ENCODE measurements at regions not wholly inside any gene's neighbourhood (a gene's known extent, or its start where the extent isn't known, plus 50 kb on each side); places are given as distances from the start of the nearest gene placed in this dataset.
A peak's percentile ranks its signal among the peaks of the same experiment; 100 is the strongest.
"Not testable (repeated sequence)": the region's sequence is repeated elsewhere in the genome, so short reads cannot be mapped to it uniquely, and the experiment has no call there.

DNA sequence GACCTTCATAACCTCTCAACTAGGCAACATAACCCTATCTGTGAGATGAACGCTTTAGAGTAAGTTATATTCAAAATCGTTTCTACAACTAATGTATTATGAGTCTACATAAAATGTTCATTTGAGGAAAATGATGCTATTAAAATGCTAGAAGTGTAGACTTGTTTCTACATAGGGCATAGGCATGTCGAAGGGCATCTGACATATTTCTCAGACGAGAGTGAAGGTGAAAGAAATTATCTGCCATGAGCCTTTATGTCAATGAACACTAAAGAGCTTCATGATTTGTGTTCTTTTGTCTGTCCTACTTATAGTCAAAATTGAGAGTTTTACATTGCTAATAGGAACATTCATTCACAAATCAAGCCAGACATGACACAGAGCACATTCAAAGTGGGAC is 811.8 kb downstream of the RAB28 start:
- DNase-seq, result no peak

DNA sequence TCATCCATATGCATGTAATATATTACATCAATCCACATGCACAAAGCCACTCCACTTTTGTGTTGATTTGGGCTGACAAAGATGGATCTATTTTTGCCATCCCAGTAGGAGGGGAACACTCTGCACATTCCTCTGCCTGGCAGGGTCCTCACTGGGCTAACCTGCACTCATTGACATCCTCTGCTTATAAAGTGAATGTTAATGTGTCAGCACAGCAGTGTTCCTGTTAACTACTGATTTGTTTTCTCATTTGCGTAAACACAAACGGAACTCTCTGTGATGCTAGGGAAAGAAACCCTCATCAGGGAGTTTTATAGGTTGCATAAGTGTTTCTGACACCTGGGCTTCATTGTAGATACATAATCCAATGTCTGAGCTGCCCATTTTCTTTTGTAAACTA is 826.0 kb downstream of the RAB28 start:
- no peak for DNase-seq

DNA sequence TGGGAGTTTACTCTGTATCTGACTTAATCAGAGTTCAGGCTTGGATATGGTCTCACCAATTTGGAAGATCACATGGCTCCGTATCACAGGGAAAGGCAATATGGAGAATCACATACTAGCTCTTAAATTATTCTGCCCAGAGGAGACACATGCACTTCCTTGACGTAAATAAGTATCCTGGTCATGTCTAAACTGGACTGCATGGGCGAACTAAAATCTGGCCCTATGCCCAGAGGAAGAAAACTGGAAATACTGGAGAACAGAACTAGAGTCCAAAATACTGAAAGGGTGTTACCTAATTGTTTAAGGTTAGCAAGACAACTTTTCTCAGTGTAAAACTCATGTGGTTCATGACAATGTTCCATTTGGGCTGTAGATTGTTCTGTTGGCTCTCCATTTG is 832.3 kb downstream of the RAB28 start:
- no peak for DNase-seq

DNA sequence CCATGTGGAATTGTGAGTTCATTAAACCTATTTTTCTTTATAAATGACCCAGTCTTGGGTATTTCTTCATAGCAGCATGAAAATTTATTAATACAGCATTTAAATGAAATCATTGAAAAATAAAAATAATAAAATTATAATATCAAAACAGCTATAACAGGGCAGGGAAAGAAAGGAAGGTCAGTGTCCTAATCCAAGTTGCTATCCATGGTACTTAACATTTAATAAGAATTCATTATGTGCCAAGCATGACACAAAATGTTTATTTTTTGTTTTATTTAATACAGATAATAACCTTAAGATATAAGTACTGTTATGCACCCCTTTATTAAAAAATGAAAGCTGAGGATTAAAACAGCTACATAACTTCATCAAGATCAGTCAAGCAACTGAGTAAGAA is 838.4 kb downstream of the RAB28 start:
- DNase-seq, result no peak

DNA sequence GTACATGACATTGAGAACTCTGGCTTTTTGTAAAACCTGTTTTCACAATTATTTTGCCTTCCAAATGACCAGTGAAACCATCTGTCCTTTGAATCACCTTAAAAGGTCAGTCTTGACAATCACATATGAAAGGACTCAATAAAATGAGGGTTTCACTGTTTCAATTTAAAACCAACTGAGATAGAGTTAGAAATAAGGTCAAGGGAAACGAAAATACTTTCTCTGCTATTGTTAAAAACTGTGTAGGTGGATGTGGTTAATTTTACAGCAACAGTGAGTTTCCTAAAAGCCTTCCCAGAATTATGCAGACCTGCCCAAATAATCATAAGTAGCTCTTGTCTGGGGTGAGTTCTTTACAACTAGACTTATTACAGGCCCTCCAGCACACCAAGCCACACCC is 839.9 kb downstream of the RAB28 start:
- DNase-seq, result no peak

DNA sequence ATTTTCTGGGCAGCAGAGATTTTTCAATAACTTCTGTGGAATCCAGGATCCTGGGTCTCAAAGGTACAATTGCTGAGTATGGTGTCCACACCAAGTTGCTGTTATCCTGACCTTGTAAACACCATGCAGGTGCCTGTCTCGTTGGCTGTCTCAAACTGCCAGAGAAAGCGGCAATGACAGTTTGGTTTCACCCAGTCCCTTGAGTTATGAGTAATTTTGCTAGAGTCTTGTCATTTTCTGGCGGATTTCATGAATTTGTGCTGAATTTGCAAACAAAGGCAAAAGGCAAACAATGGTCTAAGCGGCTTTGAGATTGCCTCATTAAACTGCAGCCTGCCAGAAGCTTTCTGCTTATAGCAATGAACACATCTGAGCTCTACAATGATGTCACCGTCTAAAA is 847.9 kb downstream of the RAB28 start:
- no peak for DNase-seq

DNA sequence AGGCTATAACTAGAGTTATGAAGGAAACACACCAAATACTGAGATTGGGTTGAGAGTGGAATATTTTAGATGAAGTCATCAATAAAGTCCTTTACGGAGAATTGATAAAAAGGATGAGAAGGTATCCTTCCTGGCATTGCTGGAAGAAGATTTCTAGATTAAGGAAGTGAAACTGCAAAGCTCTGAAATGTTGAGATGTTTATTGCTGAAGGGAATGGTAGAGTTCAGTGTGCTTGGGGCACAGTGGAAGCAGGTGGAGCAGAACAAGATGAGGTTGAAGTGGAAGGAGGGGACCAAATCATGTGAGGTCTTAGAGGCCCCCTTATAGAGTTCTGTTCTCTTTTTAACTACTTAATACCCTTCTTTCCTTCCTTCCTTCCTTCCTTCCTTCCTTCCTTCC is 848.5 kb downstream of the RAB28 start:
- DNase-seq, result no peak

DNA sequence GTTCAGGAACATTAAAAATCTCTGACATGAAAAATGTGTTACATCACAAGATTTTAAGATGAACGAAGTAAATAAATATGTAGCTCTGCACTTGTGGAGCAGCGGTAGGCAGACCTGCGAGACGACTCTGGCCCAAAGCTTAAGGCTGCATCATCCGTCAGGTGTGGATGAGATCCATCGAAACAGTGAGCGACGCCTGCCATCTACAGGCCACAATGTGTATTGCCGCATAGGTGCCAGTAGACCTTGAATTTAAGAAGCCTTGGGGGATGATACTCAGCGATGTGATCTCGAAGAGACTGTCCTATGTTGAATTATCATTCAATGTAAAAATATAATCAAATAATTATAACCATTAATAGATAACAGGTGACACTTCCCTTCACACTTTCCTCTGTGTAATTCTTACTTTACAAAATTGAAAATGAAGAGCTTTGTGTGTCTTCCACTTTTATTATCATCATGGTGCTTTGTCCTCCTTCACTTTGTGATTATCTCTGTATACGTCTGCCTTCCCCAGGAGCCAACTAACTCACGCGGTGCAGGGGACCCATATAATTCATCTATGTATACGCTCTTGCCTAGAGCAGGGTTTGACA is 851.0 kb downstream of the RAB28 start:
- DNase-seq, result peak; percentile 5

DNA sequence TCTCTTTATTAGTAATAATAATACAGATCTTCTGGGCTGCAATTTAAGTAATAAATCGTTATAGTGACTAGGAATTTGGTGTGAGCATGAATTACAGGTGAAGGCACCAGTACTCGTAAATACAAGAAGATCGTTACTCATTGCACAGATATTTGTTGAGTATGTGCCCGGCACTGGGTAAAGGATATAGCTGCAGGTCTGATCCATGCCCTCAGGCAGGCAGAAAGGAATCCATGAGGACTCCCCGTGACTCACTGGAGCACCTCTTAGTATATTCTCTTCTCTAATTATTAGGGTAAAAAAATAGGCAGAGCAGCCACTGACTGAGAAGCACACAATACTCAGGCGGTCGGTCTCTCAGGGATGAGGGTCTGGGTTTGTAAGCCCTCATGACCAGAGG is 868.3 kb downstream of the RAB28 start:
- DNase-seq, result no peak

DNA sequence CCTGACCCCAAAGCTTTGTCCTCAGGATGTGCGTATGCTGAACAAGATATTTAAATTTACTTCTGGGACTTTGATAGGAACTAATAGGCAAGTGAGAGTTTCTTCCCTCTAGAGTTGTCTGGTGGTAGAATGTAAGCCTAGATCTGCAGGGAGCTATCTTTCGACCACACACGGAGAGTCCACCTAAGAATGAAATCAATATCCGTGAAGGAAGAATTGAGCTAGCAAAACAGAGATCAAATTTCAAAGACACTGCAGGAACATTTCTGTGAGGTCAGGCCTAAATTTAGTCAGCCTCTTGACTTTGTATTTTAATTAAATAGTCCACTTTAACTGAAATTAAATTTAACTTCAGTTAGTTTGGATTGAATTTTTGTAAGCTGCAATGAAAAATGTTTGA is 871.3 kb downstream of the RAB28 start:
- no peak for DNase-seq

DNA sequence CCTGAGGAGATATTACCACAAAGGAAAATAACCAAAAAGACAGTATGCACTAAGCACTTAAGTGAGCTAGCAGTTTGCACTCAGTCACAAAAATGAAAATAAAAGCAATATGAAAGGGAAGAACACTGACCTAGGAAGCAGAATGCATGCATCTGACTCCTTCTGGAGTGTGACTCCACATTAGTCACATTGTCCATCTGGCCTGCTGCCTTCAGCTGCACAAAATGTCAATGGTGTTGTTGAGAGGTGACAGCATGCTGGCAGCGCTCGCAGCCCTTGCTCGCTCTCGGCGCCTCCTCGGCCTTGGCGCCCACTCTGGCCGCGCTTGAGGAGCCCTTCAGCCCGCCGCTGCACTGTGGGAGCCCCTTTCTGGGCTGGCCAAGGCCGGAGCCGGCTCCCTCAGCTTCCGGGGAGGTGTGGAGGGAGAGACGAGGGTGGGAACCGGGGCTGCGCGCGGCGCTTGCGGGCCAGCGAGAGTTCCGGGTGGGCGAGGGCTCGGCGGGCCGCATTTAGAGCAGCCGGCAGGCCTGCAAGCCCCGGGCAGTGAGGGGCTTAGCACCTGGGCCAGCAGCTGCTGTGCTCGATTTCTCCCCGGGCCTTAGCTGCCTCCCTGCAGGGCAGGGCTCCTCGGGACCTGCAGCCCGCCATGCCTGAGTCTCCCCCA is 874.8 kb downstream of the RAB28 start:
- not testable (repeated sequence) for DNase-seq

DNA sequence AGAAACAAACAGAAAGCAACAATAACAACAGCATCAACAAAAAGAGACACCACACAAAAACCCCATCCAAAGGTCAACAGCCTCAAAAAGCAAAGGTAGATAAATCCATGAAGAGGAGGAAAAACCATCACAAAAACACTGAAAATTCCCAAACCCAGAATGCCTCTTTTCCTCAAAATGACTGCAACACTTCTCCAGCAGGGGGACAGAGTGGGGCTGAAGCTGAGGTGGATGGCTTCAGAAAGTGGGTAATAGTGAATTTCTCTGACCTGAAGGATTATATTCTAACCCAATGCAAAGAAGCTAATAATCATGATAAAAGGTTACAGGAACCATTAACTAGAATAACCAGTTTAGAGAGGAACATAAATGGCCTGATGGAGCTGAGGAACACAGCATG is 888.2 kb downstream of the RAB28 start:
- DNase-seq, result no peak

DNA sequence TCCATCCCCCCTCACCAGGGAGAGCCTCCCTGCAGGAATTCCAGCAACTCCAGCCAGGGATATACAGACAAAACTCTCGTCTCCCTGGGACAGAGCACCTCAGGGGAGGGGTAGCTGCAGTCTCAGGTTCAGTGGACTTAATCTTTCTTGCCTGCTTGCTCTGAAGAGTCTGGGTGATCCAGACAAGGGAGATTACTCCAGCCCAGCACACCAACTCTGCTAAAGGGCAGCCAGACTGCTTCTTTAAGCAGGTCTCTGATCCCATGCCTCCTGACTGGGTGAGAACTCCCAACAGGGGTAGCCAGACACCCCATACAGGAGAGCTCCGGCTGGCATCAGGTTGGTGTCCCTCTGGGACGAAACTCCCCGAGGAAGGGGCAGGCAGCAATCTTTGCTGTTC is 888.7 kb downstream of the RAB28 start:
- no peak for DNase-seq

DNA sequence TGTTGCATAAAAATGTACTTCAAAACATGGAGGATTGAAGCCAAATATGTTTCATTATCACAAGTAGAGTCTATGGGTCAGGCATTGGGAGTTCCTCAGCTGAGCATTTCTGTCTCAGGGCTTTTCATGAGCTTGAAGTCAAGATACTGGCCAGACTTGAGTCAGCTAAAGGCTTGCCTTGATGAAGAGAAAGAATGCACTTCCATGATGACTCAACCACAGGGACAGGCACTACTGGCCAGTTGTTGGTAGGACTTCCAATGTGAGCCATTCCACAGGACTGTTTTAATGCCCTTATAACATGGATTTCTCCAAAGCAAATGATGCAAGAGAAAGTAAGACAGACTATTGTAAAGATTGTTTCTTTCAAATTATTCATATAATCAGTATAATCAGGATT is 895.6 kb downstream of the RAB28 start:
- no peak for DNase-seq

DNA sequence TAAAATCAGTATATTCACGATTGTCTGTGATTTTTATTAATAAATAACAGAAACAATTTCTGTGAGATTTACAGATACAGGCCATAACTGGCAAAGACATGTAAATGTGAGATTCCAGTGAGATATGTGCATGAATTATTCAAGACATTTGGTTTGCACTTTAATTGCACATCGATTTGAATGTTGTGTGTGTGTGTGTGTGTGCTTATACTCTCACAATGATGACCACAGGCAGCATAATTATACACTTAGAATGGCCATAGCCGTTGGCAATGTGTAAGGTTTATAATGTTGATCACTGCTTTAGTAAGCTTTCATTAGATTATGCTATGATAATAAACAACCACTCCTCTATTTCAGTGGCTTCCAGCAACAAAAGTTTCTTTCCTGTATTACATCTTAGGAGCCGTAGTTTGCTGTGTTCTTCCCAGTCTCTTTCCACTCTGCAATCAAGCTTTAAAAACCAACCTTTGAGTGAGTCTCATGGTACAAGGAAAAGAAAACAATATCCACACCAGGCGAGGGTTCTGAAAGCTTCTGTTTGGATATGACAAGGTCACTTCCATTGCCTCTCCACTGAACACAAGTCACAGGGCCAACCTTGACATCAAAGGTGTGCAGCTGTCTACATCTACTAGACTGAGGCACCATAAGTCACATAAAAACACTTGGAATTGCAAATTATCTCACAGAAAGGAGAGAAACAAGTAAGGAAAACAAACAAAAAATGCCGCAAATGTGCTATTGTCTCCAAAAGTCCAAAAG is 897.7 kb downstream of the RAB28 start:
- DNase-seq, result no peak

DNA sequence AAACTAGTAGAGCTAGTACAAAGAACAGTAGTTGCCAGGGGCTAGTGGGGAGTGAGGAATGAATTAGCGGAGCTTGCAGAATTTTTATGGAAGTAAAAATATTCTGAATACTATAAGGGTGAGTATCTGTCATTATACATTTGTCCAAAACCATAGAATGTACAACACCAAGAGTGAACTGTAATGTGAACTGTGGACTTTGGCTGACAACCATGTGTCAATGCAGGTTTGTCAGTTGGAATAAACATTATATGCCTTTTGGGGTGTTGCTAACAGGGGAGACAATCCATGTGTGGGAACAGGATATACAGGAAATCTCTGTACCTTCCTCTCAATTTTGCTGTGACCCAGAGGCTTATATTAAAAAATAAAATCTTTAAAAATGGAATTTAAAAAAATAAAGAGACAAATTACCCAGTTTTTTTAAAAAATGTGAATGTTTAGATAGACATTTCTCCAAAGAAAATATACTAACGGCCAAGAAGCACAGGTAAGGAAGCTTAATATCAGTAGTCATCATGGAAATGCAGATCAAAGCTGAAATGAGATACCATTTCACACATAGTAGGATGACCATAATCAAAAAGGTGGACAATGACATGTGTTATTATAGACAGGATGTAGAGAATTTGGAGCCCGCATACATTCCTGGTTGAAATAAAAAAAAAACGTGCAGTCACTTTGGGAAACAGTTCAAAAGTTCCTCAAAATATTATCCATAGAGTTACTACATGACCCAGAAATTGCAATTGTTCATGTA is 899.8 kb downstream of the RAB28 start:
- DNase-seq, result no peak

DNA sequence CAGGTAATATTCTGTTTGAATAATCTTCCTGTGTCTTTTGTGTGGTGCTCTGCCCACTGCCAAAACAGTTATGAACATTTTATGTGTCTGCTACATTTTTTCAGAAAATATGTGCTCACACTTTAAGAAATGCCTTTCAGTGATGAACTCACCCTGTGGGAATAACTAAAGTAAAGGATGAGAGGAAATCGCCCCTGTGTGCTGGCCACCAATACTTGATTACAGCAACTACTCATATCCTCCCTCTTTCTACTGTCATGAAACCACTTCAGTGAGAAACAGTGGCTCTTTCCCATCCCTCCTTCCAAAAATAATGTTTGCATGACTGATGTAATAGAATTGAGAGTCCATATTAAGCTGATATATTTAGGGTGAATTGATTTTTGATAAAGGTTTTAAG is 900.9 kb downstream of the RAB28 start:
- DNase-seq, result no peak

DNA sequence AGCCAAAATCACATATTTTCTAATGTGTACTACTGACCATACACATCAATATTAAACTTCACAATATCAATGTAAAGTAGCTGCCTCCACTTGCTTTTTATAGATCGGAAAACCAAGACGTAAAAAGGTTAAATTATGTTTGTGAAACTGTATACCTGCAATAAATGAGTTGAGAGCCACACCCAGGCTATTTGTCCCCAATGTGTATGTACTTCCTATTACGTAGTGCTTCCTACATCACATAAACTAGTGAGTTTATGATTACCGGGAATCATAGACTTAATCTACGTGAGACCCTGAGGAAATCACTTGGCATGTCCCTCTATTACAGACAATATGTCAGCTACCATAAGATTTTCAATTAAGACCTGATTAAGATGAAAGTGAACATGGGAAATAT is 903.4 kb downstream of the RAB28 start:
- no peak for DNase-seq

DNA sequence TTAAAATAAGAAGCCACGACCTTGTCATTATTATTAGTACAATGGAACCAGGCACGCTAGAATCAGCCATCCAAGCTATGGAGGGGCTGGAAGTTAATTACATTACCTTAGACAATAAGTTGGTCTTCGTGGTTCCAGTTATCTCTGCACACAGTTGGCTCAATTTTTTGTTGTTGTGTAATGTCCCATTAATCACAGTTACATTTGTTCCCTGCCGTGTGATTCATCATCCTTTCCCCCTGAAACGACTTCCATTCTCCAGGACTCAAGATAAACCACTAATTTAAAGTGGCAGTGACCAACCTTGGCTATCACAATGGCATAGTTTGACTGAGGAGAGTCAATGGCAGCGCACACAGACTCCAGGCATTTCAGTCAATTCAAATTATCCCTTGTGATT is 905.0 kb downstream of the RAB28 start:
- no peak for DNase-seq

DNA sequence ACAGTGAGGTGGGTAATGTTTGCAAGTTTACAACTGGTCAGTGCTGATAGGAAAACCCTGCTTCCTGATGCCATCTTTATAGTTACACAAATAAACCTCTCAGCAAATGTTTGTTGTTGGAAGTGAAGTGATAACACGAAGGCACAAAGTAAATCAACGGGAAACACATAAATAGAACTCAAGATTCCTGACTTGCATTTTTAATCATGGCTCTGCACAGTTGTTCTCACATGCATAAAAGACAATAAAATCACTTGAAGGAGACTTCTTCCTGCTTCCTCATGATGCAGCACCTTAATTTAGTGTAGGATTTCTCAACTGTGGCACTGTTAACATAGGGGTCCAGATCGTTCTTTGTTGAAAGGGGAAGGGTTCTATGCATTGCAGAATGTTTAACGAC is 907.7 kb downstream of the RAB28 start:
- no peak for DNase-seq

DNA sequence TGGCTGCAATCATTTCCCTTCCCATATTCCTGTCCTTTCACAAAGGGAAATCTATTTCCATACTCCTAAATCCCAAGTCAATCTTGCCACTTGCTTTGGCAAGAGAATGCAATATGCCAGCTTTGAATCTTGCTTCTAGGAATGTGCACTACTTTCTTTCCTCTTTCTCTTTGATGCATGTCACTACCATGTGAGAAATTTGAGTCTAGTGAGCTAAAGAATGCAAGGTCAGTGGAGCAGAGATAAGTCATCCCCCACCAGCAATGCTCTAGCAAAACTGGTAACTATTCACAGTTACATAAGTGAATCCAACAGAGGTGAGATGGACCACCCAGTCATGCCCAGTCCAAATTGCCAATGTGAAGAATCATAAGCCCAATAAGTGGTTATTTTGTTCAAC is 910.4 kb downstream of the RAB28 start:
- no peak for DNase-seq

DNA sequence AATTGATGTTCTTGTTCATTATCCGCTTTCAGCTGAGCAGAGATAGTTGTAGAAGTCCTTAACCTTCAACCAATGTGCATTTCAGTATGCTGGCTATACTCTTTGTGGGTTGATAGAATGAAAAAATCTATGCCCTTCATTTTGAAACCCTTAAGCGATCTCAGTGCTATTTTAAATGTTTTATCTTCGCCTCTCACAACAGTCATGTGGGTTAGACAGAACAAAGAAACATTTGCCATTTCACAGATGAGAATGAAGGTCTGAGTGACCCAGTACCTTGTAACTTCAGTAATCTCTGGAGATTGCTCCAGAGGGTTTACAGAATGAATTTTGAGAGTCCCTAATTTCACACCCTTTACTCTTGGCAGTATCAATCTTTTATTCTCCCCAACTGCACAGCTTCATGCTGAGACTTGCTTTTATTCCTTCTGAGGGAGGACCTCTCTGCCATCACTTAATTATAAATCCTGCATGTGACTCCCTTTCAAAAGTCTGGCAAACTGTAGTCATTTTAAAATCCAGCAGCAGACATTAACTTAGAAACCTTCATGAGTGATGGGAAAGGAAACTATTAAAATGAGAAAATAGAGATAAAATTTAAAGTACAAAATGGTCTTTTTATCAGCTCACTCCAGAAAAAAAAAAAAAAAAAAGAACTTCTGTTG is 921.5 kb downstream of the RAB28 start:
- DNase-seq, result no peak

DNA sequence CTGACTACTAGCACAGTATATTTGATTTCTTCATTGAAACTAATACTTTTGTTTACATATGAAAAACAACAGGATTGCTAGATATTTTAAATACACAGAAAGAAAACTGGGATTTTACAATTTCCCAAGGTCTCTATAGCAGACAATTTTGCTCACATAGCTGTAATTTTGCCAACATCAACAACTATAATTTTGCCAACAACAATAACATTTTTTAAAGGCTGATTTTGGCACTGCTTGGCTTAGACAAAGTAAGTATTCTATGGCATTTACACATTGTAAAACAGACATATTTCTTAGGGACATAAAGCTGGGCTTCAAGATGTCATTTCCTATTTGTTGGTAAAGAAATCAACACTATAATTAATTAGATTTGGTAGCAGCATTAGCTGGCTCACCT is 922.1 kb downstream of the RAB28 start:
- no peak for DNase-seq
